GM12878 (cell line): ENCODE measurements at regions not wholly inside any gene's neighbourhood (a gene's known extent, or its start where the extent isn't known, plus 50 kb on each side); places are given as distances from the start of the nearest gene placed in this dataset.

Source experiments
- ATAC-seq: fragments of 200-7000 bp; cut with Tn5 transposase; 3 replicates; pipeline ENCODE4 v1.9.1; 2020; ENCODE audit warnings: mild to moderate bottlenecking, moderate library complexity
- BruUV-seq: library from RNA; stranded (reverse); fragments of 400-500 nt; replicated peaks from 2 replicates; lab custom pipeline; 2021; lab: Mats Ljungman, UMichigan
- CTCF ChIA-PET: fragments of 300-600 bp; sonication (Branson Sonifier 250); formaldehyde crosslinking; extraction: SDS; loops from one replicate; lab custom pipeline; 2021; ENCODE audit warnings: inconsistent platforms; lab: Yijun Ruan, JAX
- POLR2A ChIA-PET: fragments of 350-600 bp; formaldehyde crosslinking; extraction: SDS; loops from one replicate; lab custom pipeline; 2021; ENCODE audit warnings: inconsistent platforms; lab: Charles Lee
- RAD21 ChIA-PET: fragments of 300-600 bp; sonication (Branson Sonifier 250); formaldehyde crosslinking; loops from one replicate; lab custom pipeline; 2023; ENCODE audit warnings: antibody characterized with exemption; ENCODE audit not compliant: unreplicated experiment; lab: Charles Lee
- SMC1A ChIA-PET: fragments of 300-600 bp; sonication (Branson Sonifier 250); formaldehyde crosslinking; loops from one replicate; lab custom pipeline; 2023; ENCODE audit not compliant: unreplicated experiment, uncharacterized antibody; lab: Charles Lee
- DNase-seq: peaks from one replicate; pipeline ENCODE4 v3.0.0-alpha.2; 2011; ENCODE audit warnings: low read depth, low spot score
- FAIRE-seq: peaks from 3 replicates; lab custom pipeline; 2011; peaks lifted over from hg19 to GRCh38; lab: Jason Lieb, UNC
- H2AFZ ChIP-seq: 2 replicates; pipeline ENCODE4 v1.6.0; 2011; ENCODE audit warnings: low read depth, low read length, control low read depth; ENCODE audit not compliant: control insufficient read depth
- H3K27ac ChIP-seq: 2 replicates; pipeline ENCODE4 v1.5.1; 2011; ENCODE audit warnings: control low read depth; ENCODE audit not compliant: control insufficient read depth, insufficient read depth
- H3K27me3 ChIP-seq, 2 experiments: replicated peaks in 1 of 2; 2 replicates each; pipeline versions ENCODE4 v1.6.0 to v1.6.1; 2011; ENCODE audit warnings: low read length in 1 of 2; ENCODE audit not compliant: control insufficient read depth in 2 of 2, insufficient read depth in 2 of 2
- H3K36me3 ChIP-seq, 2 experiments: 2 replicates each; pipeline ENCODE4 v1.5.1; 2011; ENCODE audit warnings: low read length in 1 of 2; ENCODE audit not compliant: control insufficient read depth in 2 of 2, insufficient read depth in 2 of 2
- H3K4me1 ChIP-seq: 2 replicates; pipeline ENCODE4 v1.6.1; 2011; ENCODE audit warnings: mild to moderate bottlenecking, low read length, moderate library complexity, mixed read lengths; ENCODE audit not compliant: control insufficient read depth, insufficient read depth
- H3K4me2 ChIP-seq: 2 replicates; pipeline ENCODE4 v1.6.0; 2011; ENCODE audit warnings: control low read depth; ENCODE audit not compliant: control insufficient read depth, insufficient read depth
- H3K4me3 ChIP-seq: fragments of 200-600 bp; sonication (generic); 2 replicates; pipeline ENCODE4 v1.5.1; 2016
- H3K79me2 ChIP-seq: 2 replicates; pipeline ENCODE4 v1.6.0; 2011; ENCODE audit warnings: low read length; ENCODE audit not compliant: control insufficient read depth, insufficient read depth
- H3K9ac ChIP-seq: 2 replicates; pipeline ENCODE4 v1.8.0; 2011; ENCODE audit warnings: low read length, control low read depth, mixed read lengths; ENCODE audit not compliant: control insufficient read depth, insufficient read depth
- H3K9me3 ChIP-seq: replicated peaks from 3 replicates; pipeline ENCODE4 v1.5.1; 2011; ENCODE audit warnings: mild to moderate bottlenecking, low read length; ENCODE audit not compliant: control insufficient read depth, insufficient read depth
- H4K20me1 ChIP-seq: 2 replicates; pipeline ENCODE4 v1.6.0; 2011; ENCODE audit not compliant: control insufficient read depth, insufficient read depth
- ATF2 ChIP-seq: IDR thresholded peaks from 2 replicates; pipeline ENCODE4 v1.6.1; 2012; ENCODE audit warnings: low read length, inconsistent platforms
- FOXM1 ChIP-seq: IDR thresholded peaks from 2 replicates; pipeline ENCODE4 v1.6.1; 2012; ENCODE audit warnings: low read depth, mild to moderate bottlenecking, inconsistent platforms, low read length, moderate library complexity
- KAT2A ChIP-seq: conservative IDR thresholded peaks from 2 replicates; pipeline ENCODE4 v1.6.1; 2011; ENCODE audit warnings: low read depth, low read length; ENCODE audit not compliant: control insufficient read depth
- KLF5 ChIP-seq: fragments of 450-650 bp; IDR thresholded peaks from 2 replicates; pipeline ENCODE4 v1.6.1; 2014; ENCODE audit warnings: mild to moderate bottlenecking; ENCODE audit not compliant: partially characterized antibody
- MEF2B ChIP-seq: fragments of 450-650 bp; IDR thresholded peaks from 2 replicates; pipeline ENCODE4 v1.6.1; 2018; ENCODE audit warnings: mild to moderate bottlenecking, moderate library complexity; ENCODE audit not compliant: partially characterized antibody, poor library complexity, severe bottlenecking
- NFIC ChIP-seq: IDR thresholded peaks from 2 replicates; pipeline ENCODE4 v1.6.1; 2012; ENCODE audit warnings: low read depth, mild to moderate bottlenecking, inconsistent platforms, low read length, moderate library complexity
- SMAD1 ChIP-seq: fragments of 450-650 bp; IDR thresholded peaks from 2 replicates; pipeline ENCODE4 v1.6.1; 2018; ENCODE audit warnings: mild to moderate bottlenecking, low read depth; ENCODE audit not compliant: partially characterized antibody
- TAF1 ChIP-seq: IDR thresholded peaks from 2 replicates; pipeline ENCODE4 v1.6.1; 2011; ENCODE audit warnings: mild to moderate bottlenecking, low read depth, low read length, borderline replicate concordance
- YY1 ChIP-seq: IDR thresholded peaks from 2 replicates; pipeline ENCODE4 v1.6.1; 2011; ENCODE audit warnings: low read depth, mild to moderate bottlenecking, low read length
- ZNF622 ChIP-seq: fragments of 450-650 bp; IDR thresholded peaks from 2 replicates; pipeline ENCODE4 v1.6.1; 2017; ENCODE audit warnings: mild to moderate bottlenecking, inconsistent platforms
- WGBS: methylation state at CpG from one replicate; pipeline ENCODE4 v1.1.6; 2016; ENCODE audit warnings: low lambda C conversion rate; ENCODE audit not compliant: insufficient replicate concordance, insufficient coverage; ENCODE audit errors: missing lambda C conversion rate; 5-methylcytosine and 5-hydroxymethylcytosine counted together
- in situ Hi-C: fragments of 300-500 bp; cut with MboI; formaldehyde crosslinking; loops from 9 replicates; pipeline ENCODE4 v1.14.3; 2018; ENCODE audit warnings: mixed read lengths
- intact Hi-C: fragments of 100-400 bp; cut with micrococcal nuclease; formaldehyde crosslinking; loops from one replicate; pipeline ENCODE4 v1.14.2; 2022; ENCODE audit not compliant: unreplicated experiment
- TF ChIP-seq, protein P1 (sequence below): IDR thresholded peaks from 2 replicates; pipeline ENCODE4 v1.6.1; 2012; ENCODE audit warnings: improper control_type of control experiment, low read depth, low read length; ENCODE audit not compliant: insufficient replicate concordance
- TF ChIP-seq, protein P2 (sequence below): IDR thresholded peaks from 2 replicates; pipeline ENCODE4 v1.6.1; 2012; ENCODE audit warnings: low read depth, low read length, improper control_type of control experiment

GRCh38 chr9:15086156-15086763, 176.0 kb upstream of the FREM1 start:
- intact Hi-C loops = no loop called here
- no peak for DNase-seq
- no peak overlapping the region for H3K4me2 ChIP-seq
- RAD21 ChIA-PET = no interaction called here
- FAIRE-seq = no peak
- TF ChIP-seq ZNF622 = no peak
- TF ChIP-seq MEF2B = no peak
- TF ChIP-seq ATF2 = no peak
- no peak for TF ChIP-seq FOXM1
- TF ChIP-seq KLF5 = no peak
- TF ChIP-seq KAT2A = no peak
- TF ChIP-seq, protein P1, sequence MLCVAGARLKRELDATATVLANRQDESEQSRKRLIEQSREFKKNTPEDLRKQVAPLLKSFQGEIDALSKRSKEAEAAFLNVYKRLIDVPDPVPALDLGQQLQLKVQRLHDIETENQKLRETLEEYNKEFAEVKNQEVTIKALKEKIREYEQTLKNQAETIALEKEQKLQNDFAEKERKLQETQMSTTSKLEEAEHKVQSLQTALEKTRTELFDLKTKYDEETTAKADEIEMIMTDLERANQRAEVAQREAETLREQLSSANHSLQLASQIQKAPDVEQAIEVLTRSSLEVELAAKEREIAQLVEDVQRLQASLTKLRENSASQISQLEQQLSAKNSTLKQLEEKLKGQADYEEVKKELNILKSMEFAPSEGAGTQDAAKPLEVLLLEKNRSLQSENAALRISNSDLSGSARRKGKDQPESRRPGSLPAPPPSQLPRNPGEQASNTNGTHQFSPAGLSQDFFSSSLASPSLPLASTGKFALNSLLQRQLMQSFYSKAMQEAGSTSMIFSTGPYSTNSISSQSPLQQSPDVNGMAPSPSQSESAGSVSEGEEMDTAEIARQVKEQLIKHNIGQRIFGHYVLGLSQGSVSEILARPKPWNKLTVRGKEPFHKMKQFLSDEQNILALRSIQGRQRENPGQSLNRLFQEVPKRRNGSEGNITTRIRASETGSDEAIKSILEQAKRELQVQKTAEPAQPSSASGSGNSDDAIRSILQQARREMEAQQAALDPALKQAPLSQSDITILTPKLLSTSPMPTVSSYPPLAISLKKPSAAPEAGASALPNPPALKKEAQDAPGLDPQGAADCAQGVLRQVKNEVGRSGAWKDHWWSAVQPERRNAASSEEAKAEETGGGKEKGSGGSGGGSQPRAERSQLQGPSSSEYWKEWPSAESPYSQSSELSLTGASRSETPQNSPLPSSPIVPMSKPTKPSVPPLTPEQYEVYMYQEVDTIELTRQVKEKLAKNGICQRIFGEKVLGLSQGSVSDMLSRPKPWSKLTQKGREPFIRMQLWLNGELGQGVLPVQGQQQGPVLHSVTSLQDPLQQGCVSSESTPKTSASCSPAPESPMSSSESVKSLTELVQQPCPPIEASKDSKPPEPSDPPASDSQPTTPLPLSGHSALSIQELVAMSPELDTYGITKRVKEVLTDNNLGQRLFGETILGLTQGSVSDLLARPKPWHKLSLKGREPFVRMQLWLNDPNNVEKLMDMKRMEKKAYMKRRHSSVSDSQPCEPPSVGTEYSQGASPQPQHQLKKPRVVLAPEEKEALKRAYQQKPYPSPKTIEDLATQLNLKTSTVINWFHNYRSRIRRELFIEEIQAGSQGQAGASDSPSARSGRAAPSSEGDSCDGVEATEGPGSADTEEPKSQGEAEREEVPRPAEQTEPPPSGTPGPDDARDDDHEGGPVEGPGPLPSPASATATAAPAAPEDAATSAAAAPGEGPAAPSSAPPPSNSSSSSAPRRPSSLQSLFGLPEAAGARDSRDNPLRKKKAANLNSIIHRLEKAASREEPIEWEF = no peak
- TF ChIP-seq TAF1 = no peak
- TF ChIP-seq, protein P2, sequence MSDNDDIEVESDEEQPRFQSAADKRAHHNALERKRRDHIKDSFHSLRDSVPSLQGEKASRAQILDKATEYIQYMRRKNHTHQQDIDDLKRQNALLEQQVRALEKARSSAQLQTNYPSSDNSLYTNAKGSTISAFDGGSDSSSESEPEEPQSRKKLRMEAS = no peak
- no peak for TF ChIP-seq YY1
- TF ChIP-seq NFIC = no peak
- no peak for TF ChIP-seq SMAD1
- TF ChIP-seq, all 136 proteins: peak for 0
- ChIA-PET SMC1A (no interaction called here), POLR2A (no interaction called here), CTCF (no interaction called here)
- no TSS peak for BruUV-seq
- 37% methylated on average over 6 of the region's 6 CpGs for WGBS
- no peak overlapping the region for H2AFZ ChIP-seq
- H3K4me1 ChIP-seq = no peaks in the 10 kb centered on the region
- H3K27me3 ChIP-seq = no peaks in the 10 kb centered on the region; a peak in 1 of 4 replicates
- H3K4me3 ChIP-seq = no peak overlapping the region
- no peaks in the 10 kb centered on the region for H4K20me1 ChIP-seq
- in situ Hi-C loops = no loop called here
- H3K27ac ChIP-seq = no peak overlapping the region
- no peaks in the 10 kb centered on the region for H3K36me3 ChIP-seq
- no peaks in the 10 kb centered on the region for H3K9me3 ChIP-seq
- ATAC-seq = no peak
- no peaks in the 10 kb centered on the region for H3K79me2 ChIP-seq
- H3K9ac ChIP-seq = no peak overlapping the region
